HG03378 (cell line): ENCODE measurements at regions not wholly inside any gene's neighbourhood (a gene's known extent, or its start where the extent isn't known, plus 50 kb on each side); places are given as distances from the start of the nearest gene placed in this dataset.
"Not testable (repeated sequence)": the region's sequence is repeated elsewhere in the genome, so short reads cannot be mapped to it uniquely, and the experiment has no call there.

Experiments
- ATAC-seq: cut with Tn5 transposase; IDR thresholded peaks from one replicate; pipeline ENCODE4 v1.9.1; 2021; ENCODE audit warnings: mild to moderate bottlenecking, moderate library complexity; ENCODE audit not compliant: unreplicated experiment

GRCh38 chr3:164927728-164928127 lies 150.6 kb downstream of the SI start:
- ATAC-seq = no peak

- no peak for ATAC-seq
Measured at GRCh38 chr3:164918905-164919304, 159.4 kb downstream of the SI start.

GRCh38 chr3:164912916-164913315 lies 165.4 kb downstream of the SI start:
- no peak for ATAC-seq

DNA sequence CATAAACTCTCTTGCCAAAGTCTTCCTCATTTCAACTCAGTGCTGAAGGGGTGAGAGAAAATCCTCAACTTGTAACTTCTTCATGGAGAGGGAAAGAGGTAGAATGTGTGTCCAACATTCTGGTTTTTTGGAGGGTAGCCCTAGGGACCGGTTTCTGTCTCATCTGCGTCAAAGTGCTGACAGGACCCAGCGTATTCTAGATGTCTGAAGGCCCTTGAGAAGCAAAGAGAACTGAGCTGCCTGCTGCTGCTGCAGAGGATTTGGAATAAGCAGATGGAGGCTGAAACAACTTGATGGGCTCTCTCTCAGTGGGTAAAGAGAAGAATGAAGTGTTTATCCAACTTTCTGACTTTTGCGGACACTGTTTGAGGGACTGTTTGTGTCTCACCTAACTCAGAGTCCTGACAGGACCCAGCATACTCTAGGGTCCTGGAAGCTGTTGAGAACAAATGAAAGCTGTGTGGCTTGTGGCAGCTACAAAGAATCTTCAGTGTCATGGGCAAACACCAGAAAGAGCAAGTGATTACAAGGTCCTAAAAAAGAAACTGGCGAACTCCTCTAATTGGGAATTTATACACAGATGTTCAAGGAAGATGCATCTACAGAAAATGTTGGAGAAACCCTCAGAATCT lies 174.4 kb downstream of the SI start:
- ATAC-seq = no peak

DNA sequence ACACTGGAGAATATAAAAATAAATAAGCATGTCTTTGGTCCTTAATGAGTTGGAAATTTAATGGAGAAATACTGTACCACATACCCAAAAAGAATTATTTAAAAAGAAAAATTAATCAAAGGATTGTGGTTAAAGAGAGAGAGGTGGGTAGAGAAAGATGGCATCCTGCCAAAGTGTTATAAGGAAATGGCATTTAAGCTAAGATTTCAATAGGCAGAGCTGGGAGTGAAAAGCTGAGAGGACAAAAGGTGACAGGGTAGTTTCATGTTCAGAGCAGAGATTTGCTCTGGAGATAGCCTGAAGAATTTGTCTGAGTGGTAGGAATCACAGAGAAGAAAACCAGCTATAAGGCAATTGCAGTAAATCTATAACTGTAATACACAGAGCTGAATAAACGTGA lies 181.0 kb downstream of the SI start:
- no peak for ATAC-seq

- ATAC-seq = no peak
Measured at GRCh38 chr3:164890061-164890460, 188.2 kb downstream of the SI start.

DNA sequence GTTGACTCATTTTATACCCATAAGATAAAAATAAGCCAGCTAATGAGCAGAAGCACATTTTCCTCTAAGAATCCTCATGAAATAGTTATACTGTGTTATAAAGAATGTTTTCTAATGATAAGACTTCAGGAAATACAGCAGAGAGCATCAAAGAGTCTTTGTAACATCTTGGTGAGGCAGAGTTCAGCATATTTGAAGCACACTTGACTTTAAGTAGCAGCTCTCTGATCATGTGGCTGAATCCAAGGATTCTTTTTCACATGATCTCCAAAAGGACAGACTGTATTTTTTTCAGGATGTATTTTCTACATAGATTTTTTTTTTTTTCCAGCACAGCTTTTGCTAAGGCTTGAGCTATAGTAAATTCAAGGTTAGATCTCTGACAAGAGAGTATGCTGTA lies 195.1 kb downstream of the SI start:
- ATAC-seq = no peak

- ATAC-seq = no peak
Measured at GRCh38 chr3:164879201-164879600, 199.1 kb downstream of the SI start.

DNA sequence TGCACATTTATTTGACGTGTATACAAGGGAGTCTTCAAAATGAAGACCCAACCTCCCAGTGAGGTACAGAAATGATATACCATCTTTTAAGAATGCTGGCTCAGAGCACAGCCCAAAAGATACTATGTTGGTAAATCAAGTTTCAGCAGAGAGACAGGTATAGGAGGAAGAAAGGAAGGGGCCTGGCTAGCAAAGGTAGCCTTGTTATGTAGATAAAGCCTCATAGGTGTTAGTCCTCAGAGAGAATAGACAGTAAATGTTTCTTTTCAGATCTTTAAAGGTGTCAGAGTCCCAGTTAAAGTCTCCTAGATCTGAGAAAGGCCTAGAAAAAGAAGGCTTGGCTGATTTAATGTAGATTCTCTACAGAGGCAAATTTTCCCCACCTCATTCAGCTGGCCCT lies 213.8 kb downstream of the SI start:
- no peak for ATAC-seq

DNA sequence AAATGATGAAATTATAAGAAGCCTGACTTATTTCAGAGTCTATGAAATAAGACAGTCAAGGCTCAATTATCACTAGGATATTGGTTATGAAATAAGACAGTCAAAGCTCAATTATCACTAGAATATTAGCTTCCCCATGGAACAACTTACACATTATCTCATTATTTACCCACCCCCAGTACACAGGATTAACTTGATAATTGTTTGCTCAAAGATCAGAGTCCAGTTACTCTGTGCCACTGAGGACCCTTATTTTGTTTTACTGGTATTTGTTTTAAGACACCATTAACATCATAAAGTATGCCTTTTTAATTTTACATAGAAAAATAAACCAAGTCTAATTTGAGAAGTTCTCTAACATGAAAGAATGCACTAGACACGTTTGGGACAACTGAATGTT lies 225.4 kb downstream of the SI start:
- no peak for ATAC-seq

- ATAC-seq = no peak
Measured at GRCh38 chr3:164851905-164852304, 226.4 kb downstream of the SI start.

- no peak for ATAC-seq
Measured at GRCh38 chr3:164851204-164851603, 227.1 kb downstream of the SI start.

- no peak for ATAC-seq
Measured at GRCh38 chr3:164848923-164849322, 229.4 kb downstream of the SI start.

- ATAC-seq = no peak
Measured at GRCh38 chr3:164845739-164846138, 232.6 kb downstream of the SI start.

- ATAC-seq = no peak
Measured at GRCh38 chr3:164832216-164832615, 246.1 kb downstream of the SI start.

GRCh38 chr3:164818318-164818717 lies 260.0 kb downstream of the SI start:
- ATAC-seq = no peak

DNA sequence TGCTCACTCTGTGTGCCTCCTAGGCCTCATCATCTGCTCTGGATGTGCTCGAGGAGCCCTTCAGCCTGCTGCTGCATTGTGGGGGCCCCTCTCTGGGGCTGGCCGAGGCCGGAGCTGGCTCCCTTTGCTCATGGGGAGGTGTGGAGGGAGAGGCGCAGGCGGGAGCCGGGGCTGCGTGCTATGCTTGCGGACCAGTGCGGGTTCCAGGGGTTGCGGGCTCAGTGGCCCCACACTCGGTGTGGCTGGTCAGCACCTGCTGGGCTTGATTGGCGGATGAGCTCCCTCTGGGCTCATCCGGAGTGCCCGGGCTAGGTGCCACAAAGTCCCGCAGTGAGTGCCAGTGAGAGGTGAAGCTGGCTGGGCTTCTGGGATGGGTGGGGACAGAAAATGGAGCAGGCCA lies 264.2 kb downstream of the SI start:
- no peak for ATAC-seq

- ATAC-seq = no peak
Measured at GRCh38 chr3:164812042-164812441, 266.3 kb downstream of the SI start.

- no peak for ATAC-seq
Measured at GRCh38 chr3:164806188-164806587, 272.1 kb downstream of the SI start.

- no peak for ATAC-seq
Measured at GRCh38 chr3:164794099-164794498, 284.2 kb downstream of the SI start.

- ATAC-seq = no peak
Measured at GRCh38 chr3:164791263-164791662, 287.0 kb downstream of the SI start.

- ATAC-seq = not testable (repeated sequence)
Measured at GRCh38 chr3:164784407-164784806, 293.9 kb downstream of the SI start.

GRCh38 chr3:164781755-164782154 lies 296.5 kb downstream of the SI start:
- no peak for ATAC-seq
